H1 (cell line): ENCODE measurements at regions not wholly inside any gene's neighbourhood (a gene's known extent, or its start where the extent isn't known, plus 50 kb on each side); places are given as distances from the start of the nearest gene placed in this dataset.

Experiments used
- EP300 ChIP-seq, 2 experiments: IDR thresholded peaks; 1 replicate in 1 of 2; 2 replicates in 1 of 2; pipeline ENCODE4 v1.6.1; 2011 to 2012; ENCODE audit warnings: low read depth in 2 of 2, low read length in 2 of 2, mild to moderate bottlenecking in 2 of 2, borderline replicate concordance in 1 of 2, inconsistent platforms in 1 of 2, moderate library complexity in 1 of 2
- HDAC2 ChIP-seq, 2 experiments: fragments of 300-600 bp in 1 of 2; sonication (generic) in 1 of 2; IDR thresholded peaks; 2 replicates each; pipeline ENCODE4 v1.6.1; 2011 to 2012; ENCODE audit warnings: low read depth in 2 of 2, low read length in 2 of 2, mild to moderate bottlenecking in 2 of 2, moderate library complexity in 2 of 2, borderline replicate concordance in 1 of 2, inconsistent platforms in 1 of 2
- POLR2A ChIP-seq, 2 experiments: IDR thresholded peaks; 1 replicate in 1 of 2; 2 replicates in 1 of 2; pipeline ENCODE4 v1.6.1; 2011; ENCODE audit warnings: low read depth in 2 of 2, low read length in 2 of 2, mild to moderate bottlenecking in 2 of 2; ENCODE audit errors: control extremely low read depth in 1 of 2
- SIN3A ChIP-seq, 2 experiments: IDR thresholded peaks in 1 of 2; conservative IDR thresholded peaks in 1 of 2; 2 replicates each; pipeline ENCODE4 v1.6.1; 2011 to 2012; ENCODE audit warnings: low read length in 2 of 2, improper control_type of control experiment in 1 of 2, low read depth in 1 of 2, mild to moderate bottlenecking in 1 of 2
- SRF ChIP-seq: IDR thresholded peaks from 2 replicates; pipeline ENCODE4 v1.6.1; 2011; ENCODE audit warnings: mild to moderate bottlenecking, low read depth, low read length, moderate library complexity
- TAF1 ChIP-seq: IDR thresholded peaks from 2 replicates; pipeline ENCODE4 v1.6.1; 2011; ENCODE audit warnings: mild to moderate bottlenecking, low read depth, low read length
- TF ChIP-seq, protein P1 (sequence below), 3 experiments: IDR thresholded peaks; 1 replicate in 2 of 3; 2 replicates in 1 of 3; pipeline versions ENCODE4 v1.5.1 to v1.6.1; 2011; ENCODE audit warnings: low read length in 3 of 3, mild to moderate bottlenecking in 3 of 3, inconsistent platforms in 2 of 3, low read depth in 1 of 3, moderate library complexity in 1 of 3; ENCODE audit not compliant: insufficient read depth in 1 of 3; ENCODE audit errors: control extremely low read depth in 1 of 3

DNA sequence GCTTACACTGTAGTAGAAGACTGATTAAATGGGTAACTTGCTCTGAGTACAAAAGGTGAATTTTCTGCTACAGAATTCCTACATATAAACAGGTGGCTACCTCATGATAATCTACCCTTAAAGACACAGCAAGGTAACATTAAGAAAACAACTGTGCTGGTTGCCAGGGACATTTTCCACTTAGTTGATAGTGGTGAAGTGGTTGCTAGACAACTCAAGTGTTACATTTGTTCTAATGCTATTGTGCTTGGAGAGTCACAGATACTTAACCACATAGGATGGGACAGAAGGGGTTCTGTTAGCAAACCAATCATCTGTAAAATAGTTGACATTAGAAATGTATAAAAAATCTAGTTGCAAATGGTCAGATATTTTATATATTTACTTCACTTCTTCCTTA is 870.3 kb upstream of the SEL1L start:
- TF ChIP-seq, protein P1, sequence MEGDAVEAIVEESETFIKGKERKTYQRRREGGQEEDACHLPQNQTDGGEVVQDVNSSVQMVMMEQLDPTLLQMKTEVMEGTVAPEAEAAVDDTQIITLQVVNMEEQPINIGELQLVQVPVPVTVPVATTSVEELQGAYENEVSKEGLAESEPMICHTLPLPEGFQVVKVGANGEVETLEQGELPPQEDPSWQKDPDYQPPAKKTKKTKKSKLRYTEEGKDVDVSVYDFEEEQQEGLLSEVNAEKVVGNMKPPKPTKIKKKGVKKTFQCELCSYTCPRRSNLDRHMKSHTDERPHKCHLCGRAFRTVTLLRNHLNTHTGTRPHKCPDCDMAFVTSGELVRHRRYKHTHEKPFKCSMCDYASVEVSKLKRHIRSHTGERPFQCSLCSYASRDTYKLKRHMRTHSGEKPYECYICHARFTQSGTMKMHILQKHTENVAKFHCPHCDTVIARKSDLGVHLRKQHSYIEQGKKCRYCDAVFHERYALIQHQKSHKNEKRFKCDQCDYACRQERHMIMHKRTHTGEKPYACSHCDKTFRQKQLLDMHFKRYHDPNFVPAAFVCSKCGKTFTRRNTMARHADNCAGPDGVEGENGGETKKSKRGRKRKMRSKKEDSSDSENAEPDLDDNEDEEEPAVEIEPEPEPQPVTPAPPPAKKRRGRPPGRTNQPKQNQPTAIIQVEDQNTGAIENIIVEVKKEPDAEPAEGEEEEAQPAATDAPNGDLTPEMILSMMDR (IDR thresholded peaks at IDR 0.05; ENCODE audit: control extremely low read depth in 1 of 3, insufficient read depth in 1 of 3, low read depth in 1 of 3, low read length in 3 of 3) = no peak
- TF ChIP-seq SIN3A (conservative IDR thresholded peaks at IDR 0.05 in 1 of 2, IDR thresholded peaks at IDR 0.05 in 1 of 2; ENCODE audit: low read depth in 1 of 2, low read length in 2 of 2) (no peak), HDAC2 (IDR thresholded peaks at IDR 0.05; ENCODE audit: borderline replicate concordance in 1 of 2, low read depth in 2 of 2, low read length in 2 of 2) (no peak), EP300 (IDR thresholded peaks at IDR 0.05; ENCODE audit: borderline replicate concordance in 1 of 2, low read depth in 2 of 2, low read length in 2 of 2) (no peak), TAF1 (no peak), POLR2A (IDR thresholded peaks at IDR 0.05; ENCODE audit: control extremely low read depth in 1 of 2, low read depth in 2 of 2, low read length in 2 of 2) (no peak), SRF (no peak)
